IPS DF 4.7 (cell line): ENCODE measurements at regions not wholly inside any gene's neighbourhood (a gene's known extent, or its start where the extent isn't known, plus 50 kb on each side); places are given as distances from the start of the nearest gene placed in this dataset.

Experiments
- DNase-seq: peaks from one replicate; pipeline ENCODE4 v3.0.0-alpha.2; 2013; ENCODE audit warnings: low spot score; ENCODE audit errors: extremely low read depth

DNA sequence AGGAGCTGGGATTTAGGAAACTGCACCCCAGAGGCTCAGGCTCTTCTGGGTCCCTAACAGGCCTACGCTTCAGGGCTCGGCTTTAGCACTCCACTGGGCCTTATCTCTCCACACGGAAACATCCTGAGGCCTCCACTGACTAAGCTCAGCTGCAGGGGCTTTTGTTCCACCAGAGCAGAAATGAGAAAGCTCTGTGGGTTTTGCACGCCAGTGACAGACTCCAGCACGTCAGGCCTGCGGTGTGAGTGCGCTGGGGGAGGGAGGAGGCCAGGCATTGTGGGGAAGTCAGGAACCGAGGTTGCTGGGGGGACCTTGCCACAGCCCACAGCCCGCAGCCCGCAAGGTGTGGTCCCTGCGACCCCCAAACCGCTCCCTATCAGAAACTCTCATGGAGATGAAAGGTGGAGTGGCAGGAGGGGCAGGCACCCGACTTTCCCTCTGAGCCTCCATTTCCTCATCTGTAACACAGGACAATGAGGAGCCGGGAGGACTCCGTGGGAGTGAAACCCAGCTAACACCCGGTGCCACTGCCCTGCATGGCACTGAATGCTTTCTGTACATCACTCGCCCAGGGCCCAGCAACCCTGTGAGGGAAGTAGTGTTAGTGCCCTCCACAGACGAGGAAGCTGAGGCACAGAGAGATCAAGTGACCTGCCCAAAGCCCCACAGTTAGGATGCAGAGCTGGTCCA, 106.5 kb downstream of the TPRA1 start:
- DNase-seq, result no peak

DNA sequence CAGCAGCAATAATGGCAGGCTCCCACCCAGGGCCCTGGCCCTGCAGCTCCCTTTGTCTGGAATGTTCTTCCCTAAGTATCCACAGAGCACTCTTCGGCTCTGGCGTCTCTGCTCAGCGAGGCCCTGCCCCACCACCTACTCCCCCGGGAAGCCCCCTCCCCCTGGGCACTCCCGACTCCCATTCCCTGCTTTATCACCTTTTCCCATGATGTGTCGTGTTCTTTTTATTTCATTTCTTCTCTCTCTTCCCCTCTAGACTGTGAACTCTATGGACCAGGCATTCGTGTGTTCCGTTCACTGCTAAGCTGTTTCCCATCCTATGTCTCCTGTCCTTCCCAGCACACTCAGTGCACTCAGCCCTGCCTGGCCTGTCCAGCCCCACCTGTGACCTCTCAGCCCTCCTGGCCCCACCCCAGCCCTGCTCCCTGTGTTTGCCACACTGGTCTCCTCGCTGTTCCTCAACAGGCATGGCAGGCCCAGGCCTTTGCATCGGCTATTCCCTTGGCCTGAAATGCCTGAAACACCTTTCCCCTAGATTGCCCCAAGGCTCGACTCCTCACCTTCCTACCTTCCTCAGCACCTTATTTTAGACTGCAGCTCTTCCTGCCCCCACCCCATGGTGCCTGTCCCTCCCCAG, 107.4 kb downstream of the TPRA1 start:
- DNase-seq, result no peak

DNA sequence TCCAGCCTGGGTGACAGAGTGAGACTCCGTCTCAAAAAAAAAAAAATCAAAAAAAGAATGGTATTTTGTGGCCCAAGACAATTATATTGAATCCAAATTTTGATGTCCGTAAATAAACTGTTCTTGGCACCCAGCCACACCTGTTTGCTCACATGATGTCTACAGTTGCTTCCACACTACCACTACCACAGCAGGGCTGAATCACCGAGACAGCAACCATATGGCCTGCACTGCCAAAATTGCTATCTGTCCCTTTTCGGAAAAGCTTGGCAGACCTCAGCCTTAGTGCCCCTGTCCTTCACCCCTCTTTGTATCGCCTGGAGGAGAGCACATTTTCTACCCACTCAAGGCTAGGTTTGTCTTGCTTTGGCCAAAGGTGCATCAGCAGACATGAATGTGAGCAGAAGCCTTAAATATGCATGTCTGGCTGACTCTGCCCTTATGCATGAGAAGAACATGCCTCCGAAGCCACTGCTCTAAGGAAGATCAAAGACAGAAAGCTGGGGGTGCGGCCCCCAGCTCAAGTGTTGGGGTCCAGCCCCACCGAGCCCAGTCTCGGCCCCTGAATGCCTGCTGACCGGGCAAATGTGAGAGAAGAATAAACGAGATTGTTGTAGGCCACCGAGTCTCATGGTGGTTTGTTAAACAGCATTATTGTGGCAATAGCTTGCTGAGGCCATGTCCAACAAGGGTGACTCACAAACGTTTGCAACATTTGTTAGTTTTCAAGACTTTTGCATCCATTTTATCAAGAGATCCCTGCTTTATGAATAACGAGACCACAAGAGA, 108.1 kb downstream of the TPRA1 start:
- DNase-seq, result no peak

DNA sequence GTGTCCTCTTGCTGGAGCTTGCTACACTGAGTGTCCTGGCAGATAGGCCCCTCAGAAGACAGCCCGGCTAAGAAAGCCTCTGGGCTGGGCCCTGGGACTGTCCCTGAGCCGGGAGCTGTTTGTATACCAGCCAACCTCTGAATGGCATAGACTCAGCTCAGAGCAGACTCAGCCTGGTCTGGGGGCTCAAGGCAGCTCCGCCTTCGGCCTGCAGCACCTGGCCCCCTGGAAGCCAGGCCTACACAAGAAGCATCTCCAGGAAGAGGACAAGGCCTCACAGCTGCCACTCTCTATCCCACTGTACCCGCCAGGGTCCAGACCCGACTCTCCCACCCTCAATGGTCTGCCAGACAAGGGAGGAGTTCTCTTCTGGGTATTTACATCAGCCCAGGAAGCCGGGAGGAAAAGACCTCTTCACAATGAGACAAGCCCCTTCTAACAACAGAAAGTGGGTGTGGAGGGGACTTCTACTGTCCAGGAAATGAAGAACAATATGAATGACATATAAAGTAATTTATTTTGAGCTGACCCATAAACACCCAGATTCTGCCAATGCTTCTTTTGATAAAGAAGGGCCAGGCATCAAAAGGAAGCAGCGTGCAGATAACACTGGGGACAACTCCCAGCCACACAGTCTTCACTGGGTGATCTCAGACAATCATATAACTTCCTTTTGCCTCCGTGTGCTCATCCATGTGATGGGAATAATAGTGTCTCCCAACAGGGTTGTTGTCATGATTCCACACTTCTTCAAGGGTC, 110.2 kb downstream of the TPRA1 start:
- no peak for DNase-seq

- DNase-seq, result no peak
Observed at GRCh38 chr3:127479449-127479848, 111.1 kb downstream of the TPRA1 start.

GRCh38 chr3:127478922-127479321, 111.6 kb downstream of the TPRA1 start:
- no peak for DNase-seq

- no peak for DNase-seq
Observed at GRCh38 chr3:127477396-127477795, 113.1 kb downstream of the TPRA1 start.

GRCh38 chr3:127476936-127477335, 113.6 kb downstream of the TPRA1 start:
- DNase-seq, result no peak

DNA sequence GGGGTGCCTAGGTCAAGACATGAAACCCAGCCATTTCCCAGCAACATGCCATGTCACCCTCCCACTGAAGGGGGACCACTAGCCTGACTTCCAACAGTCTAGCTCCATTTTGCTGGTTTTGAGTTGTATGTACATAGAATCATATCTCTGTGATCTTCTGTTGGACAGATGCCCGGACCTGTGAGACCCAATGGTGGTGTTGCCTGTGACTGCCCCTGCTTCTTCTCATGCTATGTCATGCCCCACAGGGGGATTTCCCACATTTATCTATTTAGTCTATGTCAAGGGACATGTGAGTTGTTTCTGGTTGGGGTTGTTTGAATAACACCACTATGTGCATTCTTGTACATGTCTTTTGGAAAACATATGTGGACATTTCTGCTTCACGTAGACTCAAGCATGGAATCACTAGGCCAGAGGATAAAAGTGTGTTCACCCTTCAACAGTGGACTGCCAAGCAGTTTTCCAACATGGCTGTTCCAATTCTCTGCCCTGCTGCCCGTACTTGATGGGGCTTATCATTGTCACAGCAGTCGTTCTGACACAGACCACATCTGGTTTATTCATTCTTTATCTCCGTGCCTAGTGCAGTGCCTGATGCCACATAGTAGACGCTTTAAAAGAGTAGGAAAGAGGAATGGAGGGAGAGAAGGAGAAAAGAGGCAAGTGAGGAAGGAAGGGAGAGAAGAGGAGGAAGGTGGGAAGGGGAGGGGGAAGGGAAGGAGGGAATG, 114.4 kb downstream of the TPRA1 start:
- DNase-seq, result no peak

DNA sequence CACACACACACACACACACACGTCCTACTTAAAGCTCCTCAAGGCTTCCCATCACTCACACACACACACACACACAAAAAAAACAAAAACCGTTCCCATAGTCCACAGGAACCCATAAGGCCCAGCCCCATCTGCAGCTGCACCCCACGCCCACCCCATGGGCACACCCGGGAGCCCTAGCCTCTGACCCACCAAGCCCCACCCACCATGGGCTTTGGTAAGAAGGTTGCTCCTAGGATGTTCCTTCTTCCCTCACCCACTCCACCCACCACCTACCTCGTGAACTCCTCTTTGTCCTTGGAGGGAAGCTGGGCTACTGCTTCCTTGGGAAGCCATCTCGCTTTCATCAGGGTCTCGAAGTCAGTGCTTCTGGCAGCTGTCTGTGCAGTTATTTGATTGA, 115.1 kb downstream of the TPRA1 start:
- no peak for DNase-seq

GRCh38 chr3:127473244-127474024, 117.1 kb downstream of the TPRA1 start:
- DNase-seq, result peak; percentile 60

DNA sequence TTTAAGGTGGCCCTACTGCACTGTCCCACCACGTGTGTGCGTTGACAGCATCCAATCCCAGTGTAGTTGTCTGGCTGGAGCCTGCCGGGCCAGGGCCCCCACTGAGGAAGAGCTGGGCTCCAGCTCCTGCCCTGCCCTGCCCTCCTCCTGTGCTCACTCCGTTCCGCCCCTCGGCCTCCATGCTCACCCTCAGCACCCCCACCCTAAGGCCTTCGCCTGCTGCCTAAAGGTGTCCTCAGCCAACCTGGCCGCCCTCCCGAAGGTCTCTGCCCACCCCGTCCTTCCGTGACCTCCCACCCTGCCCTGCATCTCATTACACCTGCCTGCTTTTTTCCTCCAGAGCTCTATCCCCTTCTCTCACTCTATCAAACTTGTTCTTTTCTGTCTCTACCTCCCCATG, 118.0 kb downstream of the TPRA1 start:
- DNase-seq, result no peak

DNA sequence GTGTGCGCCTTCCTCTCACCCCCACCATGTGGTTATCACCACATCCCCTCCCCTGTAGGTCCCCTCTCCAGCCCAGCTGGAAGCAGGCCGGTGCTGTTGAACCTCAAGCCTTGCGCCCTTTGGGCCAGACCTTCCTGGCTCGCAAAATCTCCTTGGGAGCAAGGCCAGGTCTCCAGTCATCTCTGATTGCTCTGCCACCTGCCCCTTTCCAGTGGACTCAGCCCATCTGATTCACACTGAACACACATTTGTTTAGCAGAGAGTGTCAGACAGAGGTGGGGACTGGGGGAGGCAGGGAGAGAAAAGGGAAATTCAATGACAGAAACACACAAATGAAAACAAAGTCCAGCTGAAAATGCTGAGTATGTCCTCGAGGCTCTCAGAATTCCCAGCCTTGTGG, 119.4 kb downstream of the TPRA1 start:
- DNase-seq, result no peak

DNA sequence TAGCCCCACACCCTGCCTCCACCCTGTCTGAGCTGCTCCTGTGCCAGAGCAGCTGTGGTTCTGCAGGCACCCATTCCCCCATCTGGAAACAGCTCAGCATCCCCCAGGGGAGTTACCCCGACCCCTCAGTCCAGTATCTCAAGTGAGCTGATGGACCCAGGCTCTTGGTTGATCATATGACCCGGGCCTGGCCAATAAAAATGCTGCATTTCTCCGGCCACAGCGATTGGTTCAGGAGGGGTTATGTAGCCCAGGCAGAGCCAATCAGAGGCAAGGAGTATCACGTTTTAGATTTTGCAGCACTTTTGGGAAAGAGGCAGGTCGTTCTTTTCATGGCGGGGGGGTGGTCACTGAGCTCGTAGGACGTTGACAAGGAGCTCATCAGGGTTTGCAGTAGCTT, 120.8 kb downstream of the TPRA1 start:
- DNase-seq, result no peak

- no peak for DNase-seq
Observed at GRCh38 chr3:127467391-127467790, 123.1 kb downstream of the TPRA1 start.

- no peak for DNase-seq
Observed at GRCh38 chr3:127464642-127465041, 125.9 kb downstream of the TPRA1 start.

GRCh38 chr3:127462111-127462655, 128.3 kb downstream of the TPRA1 start:
- DNase-seq, result no peak

DNA sequence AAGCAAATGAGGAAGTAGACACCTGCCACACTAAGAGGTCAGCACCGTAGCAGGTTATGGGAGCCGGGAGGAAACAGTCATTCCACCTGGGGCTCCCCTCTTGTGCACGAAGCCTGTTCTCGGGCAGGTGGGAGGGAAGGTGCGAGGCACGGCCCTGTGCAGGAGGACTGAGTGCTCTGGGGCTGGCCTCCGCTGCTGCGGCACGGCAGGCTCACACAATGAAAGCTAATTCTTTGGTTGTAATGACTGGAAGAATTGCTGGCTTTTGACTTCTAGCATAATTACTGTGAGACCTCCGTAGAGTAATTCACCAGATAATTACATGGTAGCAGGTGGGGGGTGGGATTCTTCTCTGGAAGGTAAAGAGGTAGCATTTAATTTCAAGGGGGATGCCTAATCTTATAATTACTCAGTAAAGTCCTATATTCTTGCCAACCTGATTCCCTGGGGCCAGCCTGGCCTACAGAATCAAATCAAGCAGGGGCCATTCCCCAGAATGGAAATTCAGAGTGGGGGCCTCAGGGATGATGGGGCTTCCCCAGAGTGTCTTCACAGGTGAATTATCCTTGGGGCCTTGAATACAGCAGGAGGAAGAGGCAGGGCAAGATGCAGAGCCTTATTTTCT, 129.1 kb downstream of the TPRA1 start:
- no peak for DNase-seq

- no peak for DNase-seq
Observed at GRCh38 chr3:127459891-127460290, 130.6 kb downstream of the TPRA1 start.
